ENCODE measurements at regions not wholly inside any gene's neighbourhood (a gene's known extent, or its start where the extent isn't known, plus 50 kb on each side); places are given as distances from the start of the nearest gene placed in this dataset.

- no peak for TF ChIP-seq CTCF (conservative IDR thresholded peaks at IDR 0.05; ENCODE audit: low read depth, low read length)
- no peak for DNase-seq (ENCODE audit: low read depth)
- H3K4me3 ChIP-seq (ENCODE audit: low read depth, low read length): no peak overlapping the region
Measured at GRCh38 chr4:43990551-43990950, 458.1 kb downstream of the KCTD8 start.

GRCh38 chr4:43990963-43991362, 457.6 kb downstream of the KCTD8 start:
- TF ChIP-seq CTCF (conservative IDR thresholded peaks at IDR 0.05; ENCODE audit: low read depth, low read length): no peak
- no peak overlapping the region for H3K4me3 ChIP-seq (ENCODE audit: low read depth, low read length)
- no peak for DNase-seq (ENCODE audit: low read depth)

- DNase-seq (ENCODE audit: low read depth): no peak
- H3K4me3 ChIP-seq (ENCODE audit: low read depth, low read length): no peak overlapping the region
- TF ChIP-seq CTCF (conservative IDR thresholded peaks at IDR 0.05; ENCODE audit: low read depth, low read length): no peak
Measured at GRCh38 chr4:43992552-43992951, 456.1 kb downstream of the KCTD8 start.

GRCh38 chr4:43993196-43993902, 455.3 kb downstream of the KCTD8 start:
- DNase-seq (ENCODE audit: low read depth): no peak
- TF ChIP-seq CTCF (conservative IDR thresholded peaks at IDR 0.05; ENCODE audit: low read depth, low read length): no peak
- no peak overlapping the region for H3K4me3 ChIP-seq (ENCODE audit: low read depth, low read length)

GRCh38 chr4:43999669-44000068, 448.9 kb downstream of the KCTD8 start:
- TF ChIP-seq CTCF (conservative IDR thresholded peaks at IDR 0.05; ENCODE audit: low read depth, low read length): no peak
- DNase-seq (ENCODE audit: low read depth): no peak
- no peak overlapping the region for H3K4me3 ChIP-seq (ENCODE audit: low read depth, low read length)

GRCh38 chr4:44002368-44002767, 446.2 kb downstream of the KCTD8 start:
- no peak overlapping the region for H3K4me3 ChIP-seq (ENCODE audit: low read depth, low read length)
- DNase-seq (ENCODE audit: low read depth): no peak
- no peak for TF ChIP-seq CTCF (conservative IDR thresholded peaks at IDR 0.05; ENCODE audit: low read depth, low read length)

Data from epithelial cell of proximal tubule (primary cell).